RWPE1 (cell line): ENCODE measurements at regions not wholly inside any gene's neighbourhood (a gene's known extent, or its start where the extent isn't known, plus 50 kb on each side); places are given as distances from the start of the nearest gene placed in this dataset.

Source experiments
- CTCF ChIA-PET: fragments of 350-600 bp; sonication (Branson Sonifier 250); formaldehyde crosslinking; extraction: SDS; loops from one replicate; lab custom pipeline; 2021; lab: Yijun Ruan, JAX
- POLR2A ChIA-PET: fragments of 400-600 bp; formaldehyde crosslinking; extraction: SDS; loops from one replicate; lab custom pipeline; 2020; ENCODE audit warnings: antibody characterized with exemption; ENCODE audit not compliant: low non-redundant PET; lab: Yijun Ruan, JAX
- DNase-seq: peaks from one replicate; pipeline ENCODE4 v3.0.0; 2012; ENCODE audit warnings: low spot score
- H3K27ac ChIP-seq: fragments of 450-650 bp; 2 replicates; pipeline ENCODE4 v1.5.1; 2017
- TF ChIP-seq, protein P1 (sequence below): fragments of 450-650 bp; conservative IDR thresholded peaks from 2 replicates; pipeline ENCODE4 v1.5.1; 2017; ENCODE audit warnings: low read depth, mild to moderate bottlenecking

DNA sequence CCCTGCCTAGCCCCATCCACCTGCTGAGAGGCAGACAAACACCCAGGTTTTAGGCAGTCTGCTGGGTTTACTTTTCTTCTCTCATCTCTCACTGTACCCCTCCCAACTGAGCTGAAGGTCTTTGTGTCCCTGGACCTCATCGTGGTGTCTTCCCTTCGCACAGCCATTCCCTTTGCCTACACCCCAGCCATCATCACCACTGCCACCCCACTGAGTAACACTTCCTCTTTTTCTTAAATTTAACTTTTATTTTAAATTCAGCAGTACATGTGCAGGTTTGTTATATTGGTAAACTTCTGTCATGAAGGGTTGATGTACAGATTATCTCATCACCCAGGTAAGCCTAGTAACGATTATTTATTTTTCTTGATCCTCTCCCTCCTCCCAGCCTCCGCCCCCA, 188.3 kb upstream of the MON1B start:
- ChIA-PET CTCF (no interaction called here), POLR2A (no interaction called here)
- DNase-seq = no peak
- TF ChIP-seq, protein P1, sequence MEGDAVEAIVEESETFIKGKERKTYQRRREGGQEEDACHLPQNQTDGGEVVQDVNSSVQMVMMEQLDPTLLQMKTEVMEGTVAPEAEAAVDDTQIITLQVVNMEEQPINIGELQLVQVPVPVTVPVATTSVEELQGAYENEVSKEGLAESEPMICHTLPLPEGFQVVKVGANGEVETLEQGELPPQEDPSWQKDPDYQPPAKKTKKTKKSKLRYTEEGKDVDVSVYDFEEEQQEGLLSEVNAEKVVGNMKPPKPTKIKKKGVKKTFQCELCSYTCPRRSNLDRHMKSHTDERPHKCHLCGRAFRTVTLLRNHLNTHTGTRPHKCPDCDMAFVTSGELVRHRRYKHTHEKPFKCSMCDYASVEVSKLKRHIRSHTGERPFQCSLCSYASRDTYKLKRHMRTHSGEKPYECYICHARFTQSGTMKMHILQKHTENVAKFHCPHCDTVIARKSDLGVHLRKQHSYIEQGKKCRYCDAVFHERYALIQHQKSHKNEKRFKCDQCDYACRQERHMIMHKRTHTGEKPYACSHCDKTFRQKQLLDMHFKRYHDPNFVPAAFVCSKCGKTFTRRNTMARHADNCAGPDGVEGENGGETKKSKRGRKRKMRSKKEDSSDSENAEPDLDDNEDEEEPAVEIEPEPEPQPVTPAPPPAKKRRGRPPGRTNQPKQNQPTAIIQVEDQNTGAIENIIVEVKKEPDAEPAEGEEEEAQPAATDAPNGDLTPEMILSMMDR = no peak
- H3K27ac ChIP-seq = no peak overlapping the region

DNA sequence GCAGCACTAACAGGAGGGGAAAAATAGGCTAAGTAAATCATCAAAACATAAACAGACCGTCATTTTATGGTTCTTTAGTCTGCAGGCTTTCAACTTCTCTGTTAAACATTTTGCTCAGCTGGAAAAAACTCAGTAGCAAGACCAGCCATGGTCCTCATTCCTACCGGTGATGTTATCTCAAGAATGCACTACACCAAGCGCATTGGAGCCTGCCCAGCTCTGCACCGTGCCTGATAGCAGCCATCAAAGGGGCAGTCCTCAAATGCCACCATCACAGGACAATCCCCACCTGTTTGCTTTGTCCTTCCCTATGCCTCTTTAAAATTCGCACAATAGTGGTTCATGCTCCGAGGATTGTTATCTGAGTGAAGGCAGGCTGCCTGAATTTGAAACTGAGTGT, 181.5 kb upstream of the MON1B start:
- TF ChIP-seq, protein P1 = no peak
- DNase-seq = no peak
- ChIA-PET POLR2A (no interaction called here), CTCF (no interaction called here)
- no peak overlapping the region for H3K27ac ChIP-seq

DNA sequence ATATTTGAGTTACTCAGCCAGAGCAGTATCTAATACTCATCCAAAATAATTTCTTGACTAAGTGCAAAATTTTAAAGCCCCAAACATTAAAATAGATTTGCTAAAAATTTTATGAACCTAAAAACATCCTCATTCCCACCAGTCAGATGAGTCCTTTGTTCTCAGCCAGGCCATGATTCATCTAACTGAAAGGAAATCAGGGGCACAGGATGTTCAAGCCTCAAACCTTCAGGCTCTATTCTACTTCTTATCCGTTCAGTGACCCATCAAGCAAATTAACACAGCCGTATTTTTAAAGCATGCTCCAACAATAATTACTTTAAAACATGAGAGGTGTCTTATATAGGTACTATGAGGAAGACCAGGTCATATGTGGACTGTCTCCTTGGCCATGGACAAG, 176.5 kb upstream of the MON1B start:
- CTCF ChIA-PET = no interaction called here
- no peak for DNase-seq
- POLR2A ChIA-PET = no interaction called here
- TF ChIP-seq, protein P1 = no peak
- H3K27ac ChIP-seq = no peak overlapping the region

DNA sequence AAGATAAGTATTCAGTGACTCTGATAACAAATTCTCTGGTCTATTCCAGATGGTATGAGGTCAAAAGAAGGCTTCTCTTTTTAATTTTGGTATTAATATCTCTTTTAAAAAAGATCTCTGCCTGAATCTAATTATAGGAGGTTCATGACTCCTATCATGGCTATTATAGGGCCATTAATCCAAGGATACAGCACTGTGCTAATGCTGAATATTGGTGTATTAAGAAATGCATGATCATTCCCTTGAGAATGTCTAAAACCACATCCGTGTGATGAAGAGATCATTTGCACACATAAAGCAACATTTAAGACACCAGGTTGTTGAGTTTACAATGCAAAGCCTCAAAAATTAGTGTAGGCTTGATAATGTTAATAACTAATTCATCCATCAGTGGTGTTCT, 160.4 kb upstream of the MON1B start:
- TF ChIP-seq, protein P1 = no peak
- POLR2A ChIA-PET = no interaction called here
- no peak for DNase-seq
- H3K27ac ChIP-seq = no peak overlapping the region
- CTCF ChIA-PET = no interaction called here

DNA sequence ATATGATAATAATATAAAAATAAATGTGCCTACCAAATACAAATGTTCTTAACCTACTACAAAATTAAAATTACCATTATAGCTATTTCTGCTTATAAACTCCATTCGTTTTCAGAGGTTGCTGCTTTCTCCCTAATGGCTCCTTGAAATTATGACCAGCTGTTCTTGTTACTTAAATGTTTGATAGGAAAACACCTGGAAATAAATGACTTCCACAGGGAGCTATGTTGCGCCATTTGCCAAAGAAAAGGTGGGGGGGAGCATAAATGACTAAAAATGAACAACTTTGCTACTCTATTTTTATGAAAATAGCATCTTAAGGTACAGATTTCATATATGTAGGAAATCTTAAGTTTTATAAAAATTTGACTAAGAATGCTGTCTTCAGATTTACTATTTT, 157.5 kb upstream of the MON1B start:
- DNase-seq = no peak
- no peak overlapping the region for H3K27ac ChIP-seq
- ChIA-PET POLR2A (no interaction called here), CTCF (no interaction called here)
- TF ChIP-seq, protein P1 = no peak

DNA sequence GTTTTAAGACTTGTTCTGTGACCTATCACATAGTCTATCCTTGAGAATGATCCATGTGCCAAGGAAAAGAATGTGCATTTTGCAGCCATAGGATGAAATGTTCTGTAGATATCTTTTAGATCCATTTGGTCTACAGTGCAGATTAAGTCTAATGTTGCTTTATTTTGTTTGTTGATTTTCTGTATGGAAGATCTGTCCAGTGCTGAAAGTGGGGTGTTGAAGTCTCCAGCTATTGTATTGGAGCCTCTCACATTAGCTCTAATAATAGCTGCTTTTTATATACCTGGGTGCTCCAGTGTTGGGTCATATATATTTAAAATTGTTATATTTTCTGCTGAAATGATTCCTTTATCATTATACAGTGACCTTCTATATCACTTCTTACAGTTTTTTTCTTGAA, 155.6 kb upstream of the MON1B start:
- POLR2A ChIA-PET = no interaction called here
- no peak for DNase-seq
- TF ChIP-seq, protein P1 = no peak
- CTCF ChIA-PET = no interaction called here
- no peak overlapping the region for H3K27ac ChIP-seq
